ENCODE measurements at regions not wholly inside any gene's neighbourhood (a gene's known extent, or its start where the extent isn't known, plus 50 kb on each side); places are given as distances from the start of the nearest gene placed in this dataset.

DNA sequence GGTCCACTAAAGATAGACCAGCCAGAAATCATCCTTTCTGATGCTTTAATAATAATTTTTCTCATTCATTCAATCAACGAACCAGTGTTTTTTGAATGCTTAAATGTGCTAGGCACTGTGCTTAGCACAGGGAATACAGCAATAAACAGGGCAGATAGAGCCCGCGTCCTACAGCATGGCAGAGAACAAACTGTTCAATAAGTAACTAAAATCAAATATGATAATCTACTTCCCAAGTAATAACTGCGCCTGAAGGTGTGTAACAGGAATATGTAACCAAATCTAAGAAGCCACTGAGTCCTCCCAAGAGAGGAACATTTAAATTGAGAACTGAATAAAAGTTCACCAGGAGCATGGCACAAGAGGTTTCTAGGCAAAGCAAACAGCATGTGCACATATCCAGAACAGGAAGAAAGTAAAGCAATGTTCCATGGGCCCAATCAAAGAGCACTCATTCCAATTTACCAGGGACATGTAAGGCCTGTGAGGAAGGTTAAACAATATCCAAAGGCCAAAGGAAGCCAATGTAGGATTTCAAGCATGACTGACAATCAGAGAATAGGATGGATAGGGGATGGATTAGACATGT, 311.0 kb upstream of the RARB start:
- H3K27me3 Mint-ChIP-seq, result no peaks in the 10 kb centered on the region
- H3K36me3 Mint-ChIP-seq, result no peaks in the 10 kb centered on the region
- H3K9me3 Mint-ChIP-seq, result peaks cover 4% of the 10 kb centered on the region
- H3K27ac Mint-ChIP-seq, result no peak overlapping the region
- no peak for DNase-seq
- no peak overlapping the region for H3K4me3 Mint-ChIP-seq
- no peaks in the 10 kb centered on the region for H3K4me1 Mint-ChIP-seq
- CTCF ChIA-PET, result no interaction called here

DNA sequence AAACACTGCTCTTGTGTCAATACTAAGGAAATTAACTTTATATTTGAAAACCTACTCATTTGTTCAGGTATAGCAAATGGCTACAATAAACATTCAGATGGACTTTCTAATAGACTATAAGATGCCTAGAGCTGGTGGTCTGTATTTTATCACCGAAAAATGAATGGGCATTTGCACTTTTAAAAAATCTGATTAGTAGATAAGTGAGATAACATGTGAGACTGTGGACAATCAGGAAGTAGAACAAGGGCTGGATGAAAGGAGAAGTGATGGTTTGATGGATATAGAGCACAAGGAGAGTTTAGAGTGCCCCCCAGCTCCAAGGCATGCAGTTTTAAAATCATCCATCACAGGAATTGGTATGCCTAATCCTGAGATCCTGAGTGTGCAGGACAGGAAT, 308.4 kb upstream of the RARB start:
- DNase-seq, result no peak
- Mint-ChIP-seq H3K27me3 (no peaks in the 10 kb centered on the region), H3K36me3 (no peaks in the 10 kb centered on the region), H3K4me3 (no peak overlapping the region), H3K27ac (no peak overlapping the region), H3K9me3 (peaks cover 5% of the 10 kb centered on the region), H3K4me1 (no peaks in the 10 kb centered on the region)
- CTCF ChIA-PET, result no interaction called here

DNA sequence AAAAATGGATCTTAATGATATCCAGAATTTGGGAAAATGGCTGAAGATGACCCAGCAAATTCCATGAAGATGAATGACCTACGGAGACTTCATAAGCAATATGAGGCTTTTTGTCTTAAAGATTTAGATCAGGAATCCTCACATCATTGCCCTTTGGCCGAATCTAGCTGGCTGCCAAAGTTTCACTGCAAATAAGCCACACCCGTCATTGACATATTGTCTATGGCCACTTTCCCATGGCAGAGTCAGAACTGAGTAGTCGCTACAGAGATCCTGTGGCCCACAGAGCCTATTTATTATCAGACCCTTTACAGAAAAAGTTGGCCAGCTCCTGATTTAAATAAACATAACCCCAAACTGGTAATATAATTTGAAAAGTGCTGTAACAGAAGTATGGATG, 307.4 kb upstream of the RARB start:
- no peak for DNase-seq
- CTCF ChIA-PET, result no interaction called here
- H3K4me1 Mint-ChIP-seq, result no peaks in the 10 kb centered on the region
- peaks cover 7% of the 10 kb centered on the region for H3K9me3 Mint-ChIP-seq
- H3K4me3 Mint-ChIP-seq, result no peak overlapping the region
- no peaks in the 10 kb centered on the region for H3K27me3 Mint-ChIP-seq
- H3K27ac Mint-ChIP-seq, result no peak overlapping the region
- H3K36me3 Mint-ChIP-seq, result no peaks in the 10 kb centered on the region

DNA sequence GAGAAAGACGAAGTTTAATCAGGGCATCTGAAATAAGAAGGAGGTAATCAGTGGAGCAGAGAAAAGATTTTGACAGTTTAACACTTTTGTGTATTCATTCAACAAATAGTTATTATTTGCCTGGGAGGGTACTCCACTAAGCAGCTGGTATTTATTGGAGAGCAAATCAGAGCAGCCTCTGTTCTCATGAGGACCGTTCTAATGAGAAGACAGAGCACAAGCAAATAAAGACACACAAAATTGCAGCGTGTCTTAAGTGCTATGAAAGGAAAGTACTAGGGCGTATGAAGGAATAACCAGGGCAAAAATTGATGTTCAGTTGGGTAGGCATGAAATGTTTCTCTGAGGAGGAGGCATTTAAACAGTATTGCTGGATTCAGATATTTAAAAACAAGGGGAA, 302.9 kb upstream of the RARB start:
- no peaks in the 10 kb centered on the region for H3K27me3 Mint-ChIP-seq
- no peak for DNase-seq
- CTCF ChIA-PET, result no interaction called here

DNA sequence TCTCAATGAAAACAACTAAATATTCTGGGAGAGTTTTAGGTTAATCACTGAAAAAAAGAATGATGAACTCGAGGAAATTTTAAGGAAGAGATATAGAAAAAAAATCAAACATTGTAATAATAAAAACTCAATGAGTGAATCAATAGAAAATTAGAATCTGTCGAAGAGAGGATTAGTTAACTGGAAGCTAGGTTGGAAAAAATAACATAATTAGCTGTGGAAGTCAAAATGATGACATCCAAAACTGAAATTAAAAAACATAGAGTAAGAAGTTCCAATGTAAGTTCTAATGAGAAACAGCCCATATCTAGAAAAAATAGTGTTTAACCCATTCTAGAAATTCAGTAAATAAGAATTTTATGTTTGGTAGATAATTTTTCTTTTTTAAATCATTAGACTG, 299.3 kb upstream of the RARB start:
- no peaks in the 10 kb centered on the region for H3K4me1 Mint-ChIP-seq
- DNase-seq, result no peak
- peaks cover 18% of the 10 kb centered on the region for H3K9me3 Mint-ChIP-seq
- CTCF ChIA-PET, result no interaction called here
- H3K27me3 Mint-ChIP-seq, result no peaks in the 10 kb centered on the region
- no peak overlapping the region for H3K4me3 Mint-ChIP-seq
- no peak overlapping the region for H3K27ac Mint-ChIP-seq
- no peaks in the 10 kb centered on the region for H3K36me3 Mint-ChIP-seq

More for the DNA sequence above, 302.9 kb upstream of the RARB start:
- Mint-ChIP-seq H3K9me3 (peaks cover 16% of the 10 kb centered on the region), H3K4me1 (no peaks in the 10 kb centered on the region), H3K36me3 (no peaks in the 10 kb centered on the region), H3K27ac (no peak overlapping the region), H3K4me3 (no peak overlapping the region)

DNA sequence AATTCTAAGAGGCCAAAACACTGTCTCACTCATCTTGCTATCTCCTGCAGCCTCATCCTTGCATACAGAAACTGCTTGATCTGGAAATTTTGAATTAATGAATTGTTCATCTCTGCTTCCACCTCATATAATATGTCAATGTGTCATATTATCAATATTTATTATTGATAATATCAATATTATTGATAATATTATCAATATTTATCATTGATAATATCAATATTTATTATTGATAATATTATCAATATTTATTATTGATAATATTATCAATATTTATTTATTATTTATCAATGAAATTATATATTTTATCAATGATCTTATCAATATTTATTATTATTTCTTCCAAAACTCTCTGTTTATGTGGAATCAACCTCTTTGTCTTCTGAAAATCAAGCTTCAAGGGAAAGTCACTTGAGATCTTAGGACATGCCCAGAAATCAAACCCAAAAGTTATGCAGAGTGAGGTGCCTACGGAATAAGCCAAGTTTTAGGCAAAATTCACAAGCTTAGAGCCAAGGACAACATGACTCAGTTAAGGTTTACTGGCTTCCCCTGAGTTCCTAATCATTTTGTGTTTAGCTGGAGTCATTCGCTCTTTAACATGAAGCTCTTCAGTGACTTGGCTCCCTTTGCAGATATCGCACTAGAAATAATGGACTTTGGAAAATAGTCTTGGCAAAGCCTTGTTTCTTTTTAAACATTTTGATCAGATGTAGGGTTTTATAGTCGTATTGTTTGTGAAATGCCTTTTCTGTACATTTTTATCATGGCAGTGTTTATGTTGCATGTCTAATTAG, 297.1 kb upstream of the RARB start:
- peaks cover 16% of the 10 kb centered on the region for H3K9me3 Mint-ChIP-seq
- H3K4me1 Mint-ChIP-seq, result no peaks in the 10 kb centered on the region
- H3K4me3 Mint-ChIP-seq, result no peak overlapping the region
- no peaks in the 10 kb centered on the region for H3K36me3 Mint-ChIP-seq
- CTCF ChIA-PET, result no interaction called here
- DNase-seq, result no peak
- H3K27me3 Mint-ChIP-seq, result no peaks in the 10 kb centered on the region
- no peak overlapping the region for H3K27ac Mint-ChIP-seq

DNA sequence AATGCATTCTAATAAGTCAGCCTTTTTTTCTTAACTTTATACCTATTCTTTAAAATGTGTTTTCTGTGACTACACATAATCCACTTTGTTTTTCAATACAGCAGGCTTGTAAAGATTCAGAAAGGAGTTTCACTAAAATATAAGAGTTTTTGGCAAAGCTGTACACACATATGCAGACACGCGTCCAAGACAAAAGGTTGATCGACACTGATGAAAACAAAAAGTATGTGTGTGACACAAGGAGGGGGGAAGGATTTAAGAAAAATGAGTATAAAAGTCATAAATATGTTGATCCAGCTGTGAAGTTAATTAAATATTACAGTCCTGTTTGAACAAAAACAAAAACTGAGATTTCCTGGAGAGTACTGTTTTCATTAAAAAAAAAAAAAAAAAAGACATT, 294.5 kb upstream of the RARB start:
- DNase-seq, result no peak
- Mint-ChIP-seq H3K4me3 (no peak overlapping the region), H3K36me3 (no peaks in the 10 kb centered on the region), H3K27me3 (no peaks in the 10 kb centered on the region), H3K9me3 (peaks cover 6% of the 10 kb centered on the region), H3K4me1 (no peaks in the 10 kb centered on the region), H3K27ac (no peak overlapping the region)
- CTCF ChIA-PET, result no interaction called here

DNA sequence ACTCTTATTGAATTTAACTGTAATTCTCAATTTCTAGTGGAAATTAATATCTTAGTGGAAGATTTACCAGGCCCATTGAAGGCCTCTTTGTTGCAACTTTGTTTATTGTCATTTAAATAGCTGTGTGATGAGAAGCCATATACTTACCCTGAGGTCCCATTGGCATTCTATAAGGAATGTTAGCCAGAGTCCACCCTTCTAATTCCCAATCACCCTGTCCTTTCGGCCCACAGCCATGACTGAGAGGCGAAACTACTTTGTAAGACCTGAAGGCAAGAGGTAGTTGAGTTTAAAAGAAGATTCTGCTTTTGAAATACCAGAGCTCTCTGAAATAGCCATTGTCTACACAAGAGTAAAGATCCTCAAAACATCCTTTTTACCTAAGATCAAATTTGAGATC, 290.5 kb upstream of the RARB start:
- Mint-ChIP-seq H3K4me3 (no peak overlapping the region), H3K4me1 (no peaks in the 10 kb centered on the region), H3K27ac (no peak overlapping the region), H3K9me3 (no peaks in the 10 kb centered on the region), H3K27me3 (no peaks in the 10 kb centered on the region), H3K36me3 (no peaks in the 10 kb centered on the region)
- CTCF ChIA-PET, result no interaction called here
- no peak for DNase-seq

DNA sequence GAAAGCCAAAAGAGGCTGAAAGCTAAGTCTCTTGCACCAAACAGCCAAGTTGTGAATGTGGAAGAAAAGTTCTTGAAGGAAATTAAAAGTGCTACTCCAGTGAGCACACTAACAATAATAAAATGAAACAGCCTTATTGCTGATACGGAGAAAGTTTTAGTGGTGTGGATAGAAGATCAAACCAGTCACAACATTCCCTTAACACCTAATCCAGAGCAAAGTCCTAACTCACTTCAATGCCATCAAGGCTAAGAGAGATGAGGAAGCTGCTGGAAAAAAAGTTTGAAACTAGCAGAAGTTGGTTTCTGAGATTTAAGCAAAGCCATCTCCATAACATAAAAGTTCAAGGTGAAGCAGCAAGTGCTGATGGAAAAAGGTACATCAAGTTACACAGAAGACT, 288.8 kb upstream of the RARB start:
- Mint-ChIP-seq H3K9me3 (no peaks in the 10 kb centered on the region), H3K27ac (no peak overlapping the region), H3K27me3 (no peaks in the 10 kb centered on the region), H3K4me1 (no peaks in the 10 kb centered on the region), H3K36me3 (no peaks in the 10 kb centered on the region), H3K4me3 (no peak overlapping the region)
- CTCF ChIA-PET, result no interaction called here
- DNase-seq, result no peak

DNA sequence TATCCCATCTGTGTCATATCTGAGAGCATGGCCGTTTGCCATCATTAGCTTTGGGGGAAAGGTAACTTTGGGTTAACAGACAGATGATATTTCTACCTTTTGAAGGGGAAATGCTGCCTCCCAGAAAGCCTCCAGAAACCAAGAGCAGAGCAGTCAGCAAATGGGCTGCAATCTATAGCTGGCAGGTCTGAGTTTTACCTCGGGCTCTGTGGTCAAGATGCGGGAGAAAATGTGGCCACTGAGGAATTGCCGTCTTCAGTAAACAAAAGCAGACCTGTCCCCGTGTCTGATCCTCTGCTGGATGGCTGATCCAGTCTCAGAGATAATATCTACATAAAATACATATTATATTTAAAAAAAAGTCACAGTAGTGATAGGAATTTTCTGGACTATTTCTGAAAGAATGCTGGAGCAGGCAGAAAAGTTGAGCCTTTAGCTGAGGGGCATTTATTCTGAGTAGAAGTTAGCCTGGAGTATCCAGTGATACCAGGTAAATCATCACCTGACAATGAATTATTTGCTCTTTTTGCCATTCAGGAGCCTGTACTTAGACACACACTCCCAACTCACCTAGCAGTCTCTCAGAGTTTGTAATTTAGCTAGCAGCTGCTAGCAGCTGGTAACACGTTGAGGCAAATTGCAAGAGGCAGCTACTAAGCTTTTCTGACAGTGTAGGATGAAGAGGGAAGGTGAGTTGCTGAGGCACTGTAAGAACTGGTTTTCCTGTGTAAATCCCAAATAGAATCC, 285.3 kb upstream of the RARB start:
- DNase-seq, result no peak
- Mint-ChIP-seq H3K27ac (no peak overlapping the region), H3K36me3 (no peaks in the 10 kb centered on the region), H3K4me1 (no peaks in the 10 kb centered on the region), H3K9me3 (peaks cover 6% of the 10 kb centered on the region), H3K4me3 (no peak overlapping the region), H3K27me3 (no peaks in the 10 kb centered on the region)
- CTCF ChIA-PET, result no interaction called here

DNA sequence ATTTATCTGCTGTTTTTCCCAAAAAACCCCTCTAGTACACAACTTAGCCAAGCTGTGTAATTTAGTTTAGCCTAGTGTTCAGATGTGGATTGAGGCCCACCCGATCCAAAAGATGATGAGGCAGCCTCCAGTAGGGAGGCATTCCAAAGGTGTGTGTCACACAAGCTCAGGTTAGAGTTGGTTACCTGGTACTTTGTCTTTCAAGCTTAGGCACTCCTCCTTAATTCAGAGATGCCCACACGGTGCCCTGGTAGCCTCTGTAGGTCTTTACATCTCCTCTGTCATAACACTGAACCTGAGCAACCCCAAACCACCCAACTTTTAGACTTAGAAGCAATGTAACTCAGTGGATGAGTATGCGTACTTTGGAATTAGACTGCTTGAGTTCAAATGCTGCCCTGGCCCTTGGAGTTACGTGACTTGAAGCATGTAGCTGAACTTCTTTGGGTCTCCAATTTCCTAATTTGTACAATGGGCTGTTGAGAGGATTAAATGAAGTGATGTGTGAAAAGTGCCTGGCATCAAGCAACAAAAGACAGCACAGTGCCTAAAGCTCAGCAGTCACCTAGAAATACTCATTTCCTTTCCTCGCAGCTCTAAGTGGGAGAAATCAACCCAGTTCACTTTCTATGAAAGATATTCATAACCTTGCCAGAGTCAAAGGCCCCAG, 284.6 kb upstream of the RARB start:
- CTCF ChIA-PET, result no interaction called here
- H3K4me1 Mint-ChIP-seq, result no peaks in the 10 kb centered on the region
- no peak overlapping the region for H3K4me3 Mint-ChIP-seq
- H3K9me3 Mint-ChIP-seq, result peaks cover 6% of the 10 kb centered on the region
- no peak for DNase-seq
- no peaks in the 10 kb centered on the region for H3K27me3 Mint-ChIP-seq
- H3K36me3 Mint-ChIP-seq, result no peaks in the 10 kb centered on the region
- H3K27ac Mint-ChIP-seq, result no peak overlapping the region

DNA sequence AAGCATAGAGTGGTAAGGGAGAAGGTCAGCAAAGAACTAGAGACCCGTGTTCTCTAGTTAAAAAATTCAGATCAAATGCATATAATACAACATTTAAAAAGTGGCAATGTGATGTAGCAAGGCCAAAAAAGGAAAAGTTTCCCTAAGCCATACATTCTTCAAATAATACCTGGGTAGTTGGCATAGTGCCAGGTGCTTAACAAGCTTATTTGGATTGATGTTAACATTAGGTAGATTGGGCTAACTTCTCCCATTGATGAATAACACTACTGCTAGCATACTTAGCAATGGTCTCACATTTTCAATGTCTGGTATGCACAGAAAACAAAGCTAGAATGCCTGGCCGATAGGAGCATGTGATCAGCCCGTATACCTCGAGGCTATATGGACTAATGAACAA, 283.6 kb upstream of the RARB start:
- CTCF ChIA-PET, result no interaction called here
- no peak for DNase-seq
- Mint-ChIP-seq H3K4me3 (no peak overlapping the region), H3K36me3 (no peaks in the 10 kb centered on the region), H3K27me3 (no peaks in the 10 kb centered on the region), H3K9me3 (peaks cover 6% of the 10 kb centered on the region), H3K27ac (no peak overlapping the region), H3K4me1 (no peaks in the 10 kb centered on the region)

DNA sequence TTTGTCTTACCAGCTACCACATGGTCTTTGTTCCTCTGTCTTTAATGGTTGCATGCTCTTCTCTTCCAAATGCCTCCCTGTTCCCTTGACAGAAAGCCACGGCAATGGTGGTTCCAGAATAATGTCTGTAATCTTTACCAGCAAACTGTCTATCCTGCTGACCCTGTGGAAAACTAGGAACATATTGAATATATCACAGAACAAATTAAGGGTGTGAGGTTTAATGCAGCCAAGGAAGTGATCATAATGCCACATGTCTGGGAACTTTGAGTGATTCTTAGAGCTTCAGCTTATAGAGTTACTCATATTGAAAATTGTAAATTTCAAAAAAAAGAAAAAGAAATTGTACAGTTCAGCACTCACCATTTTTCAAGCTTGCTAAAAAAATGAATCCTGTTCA, 282.9 kb upstream of the RARB start:
- CTCF ChIA-PET, result no interaction called here
- Mint-ChIP-seq H3K36me3 (no peaks in the 10 kb centered on the region), H3K4me1 (no peaks in the 10 kb centered on the region), H3K27me3 (no peaks in the 10 kb centered on the region), H3K9me3 (peaks cover 6% of the 10 kb centered on the region), H3K4me3 (no peak overlapping the region), H3K27ac (no peak overlapping the region)
- no peak for DNase-seq

DNA sequence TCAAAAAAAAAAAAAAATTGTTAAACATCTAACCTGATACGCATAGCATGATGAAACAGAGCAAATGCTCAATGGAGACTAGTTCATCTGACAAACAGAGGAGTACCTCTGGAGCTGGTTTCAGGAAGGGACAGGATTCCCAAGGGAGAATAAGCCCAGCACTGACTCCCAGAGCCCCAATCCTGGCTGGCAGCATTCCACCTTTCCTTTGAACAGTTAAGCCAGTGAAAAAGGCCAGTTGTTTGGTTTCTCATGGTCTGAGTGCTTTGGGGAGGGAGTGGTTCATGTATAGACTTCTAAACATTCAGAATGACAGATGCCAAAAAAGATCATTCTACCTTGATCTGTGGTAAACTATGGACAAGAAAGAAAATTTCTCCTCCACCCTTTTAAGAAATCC, 277.9 kb upstream of the RARB start:
- Mint-ChIP-seq H3K36me3 (no peaks in the 10 kb centered on the region), H3K4me3 (no peak overlapping the region), H3K27me3 (no peaks in the 10 kb centered on the region), H3K9me3 (peaks cover 6% of the 10 kb centered on the region), H3K27ac (no peak overlapping the region), H3K4me1 (no peaks in the 10 kb centered on the region)
- no peak for DNase-seq
- CTCF ChIA-PET, result no interaction called here
